ENCODE measurements at regions not wholly inside any gene's neighbourhood (a gene's known extent, or its start where the extent isn't known, plus 50 kb on each side); places are given as distances from the start of the nearest gene placed in this dataset.

DNA sequence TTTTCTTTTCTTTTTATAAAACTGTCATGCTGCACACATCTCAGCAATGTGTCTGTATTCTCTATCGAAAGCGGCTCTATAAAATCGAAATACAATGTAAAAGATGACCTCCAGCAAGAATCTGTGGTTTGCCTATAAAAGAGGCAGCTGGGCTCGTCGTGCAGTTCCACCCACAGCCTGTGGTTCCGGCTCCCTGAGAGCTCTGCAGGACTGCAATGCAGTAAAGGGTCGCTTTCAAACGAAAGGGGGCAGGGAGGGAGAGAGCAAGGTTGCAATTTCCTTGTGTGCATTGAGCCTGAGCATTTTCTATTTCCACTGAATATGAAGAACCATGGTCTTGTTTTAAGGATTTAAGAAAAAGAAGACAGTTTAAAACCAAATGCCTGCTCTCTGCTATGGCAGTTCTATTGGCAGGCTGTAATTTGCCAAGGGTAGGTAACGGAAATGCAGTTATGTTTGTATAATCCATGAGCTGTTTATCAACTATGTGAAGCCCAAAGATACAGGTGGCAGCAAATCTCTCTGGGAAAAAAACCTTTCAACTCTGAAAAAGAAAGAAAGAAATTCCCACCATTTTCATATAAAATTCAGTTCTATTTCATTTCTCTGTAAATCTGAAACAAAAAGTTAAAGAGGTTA, 236.5 kb downstream of the HACE1 start (continued):
- TF ChIP-seq, protein P1, sequence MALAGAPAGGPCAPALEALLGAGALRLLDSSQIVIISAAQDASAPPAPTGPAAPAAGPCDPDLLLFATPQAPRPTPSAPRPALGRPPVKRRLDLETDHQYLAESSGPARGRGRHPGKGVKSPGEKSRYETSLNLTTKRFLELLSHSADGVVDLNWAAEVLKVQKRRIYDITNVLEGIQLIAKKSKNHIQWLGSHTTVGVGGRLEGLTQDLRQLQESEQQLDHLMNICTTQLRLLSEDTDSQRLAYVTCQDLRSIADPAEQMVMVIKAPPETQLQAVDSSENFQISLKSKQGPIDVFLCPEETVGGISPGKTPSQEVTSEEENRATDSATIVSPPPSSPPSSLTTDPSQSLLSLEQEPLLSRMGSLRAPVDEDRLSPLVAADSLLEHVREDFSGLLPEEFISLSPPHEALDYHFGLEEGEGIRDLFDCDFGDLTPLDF (CRISPR knock-in tag; IDR thresholded peaks at IDR 0.05), result no peak
- TF ChIP-seq NFYB (CRISPR knock-in tag; conservative IDR thresholded peaks at IDR 0.05; ENCODE audit: low read depth) (no peak), ZNF396 (CRISPR knock-in tag; IDR thresholded peaks at IDR 0.05; ENCODE audit: borderline replicate concordance) (no peak)

DNA sequence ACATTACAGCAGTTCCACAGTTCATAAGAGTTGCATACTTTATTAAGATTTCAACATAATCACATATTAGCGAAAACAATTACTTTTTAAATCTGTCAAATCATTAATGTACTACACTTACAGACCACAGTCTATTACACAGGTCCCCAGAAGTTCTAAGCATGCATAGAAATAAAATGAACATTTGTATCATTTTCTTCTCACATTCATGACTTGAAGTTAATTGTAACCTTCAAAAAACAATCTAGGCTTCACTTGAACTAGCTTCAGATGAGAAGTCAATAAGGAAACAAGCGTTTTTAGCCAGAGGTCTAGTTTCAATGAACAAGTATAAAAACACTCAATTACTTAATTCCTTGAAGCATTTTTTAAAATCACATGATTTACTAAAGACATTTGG, 238.3 kb downstream of the HACE1 start:
- H3K4me3 Mint-ChIP-seq, result no peak overlapping the region
- DNase-seq (ENCODE audit: low spot score) (no peak), ATAC-seq (no peak)
- POLR2A ChIA-PET, result no interaction called here
- H3K36me3 Mint-ChIP-seq, result no peaks in the 10 kb centered on the region
- H3K27me3 Mint-ChIP-seq (ENCODE audit: low read depth), result no peaks in the 10 kb centered on the region
- peaks cover 17% of the 10 kb centered on the region for H3K4me1 Mint-ChIP-seq
- no peak for TF ChIP-seq ZNF138 (CRISPR knock-in tag; conservative IDR thresholded peaks at IDR 0.05)
- TF ChIP-seq, protein P2, sequence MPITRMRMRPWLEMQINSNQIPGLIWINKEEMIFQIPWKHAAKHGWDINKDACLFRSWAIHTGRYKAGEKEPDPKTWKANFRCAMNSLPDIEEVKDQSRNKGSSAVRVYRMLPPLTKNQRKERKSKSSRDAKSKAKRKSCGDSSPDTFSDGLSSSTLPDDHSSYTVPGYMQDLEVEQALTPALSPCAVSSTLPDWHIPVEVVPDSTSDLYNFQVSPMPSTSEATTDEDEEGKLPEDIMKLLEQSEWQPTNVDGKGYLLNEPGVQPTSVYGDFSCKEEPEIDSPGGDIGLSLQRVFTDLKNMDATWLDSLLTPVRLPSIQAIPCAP (CRISPR knock-in tag; IDR thresholded peaks at IDR 0.05), result no peak
- no peak for TF ChIP-seq ZNF121 (CRISPR knock-in tag; IDR thresholded peaks at IDR 0.05)
- TF ChIP-seq ZBTB21 (CRISPR knock-in tag; IDR thresholded peaks at IDR 0.05; ENCODE audit: borderline replicate concordance), result no peak
- TF ChIP-seq, protein P3, sequence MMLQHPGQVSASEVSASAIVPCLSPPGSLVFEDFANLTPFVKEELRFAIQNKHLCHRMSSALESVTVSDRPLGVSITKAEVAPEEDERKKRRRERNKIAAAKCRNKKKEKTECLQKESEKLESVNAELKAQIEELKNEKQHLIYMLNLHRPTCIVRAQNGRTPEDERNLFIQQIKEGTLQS (CRISPR knock-in tag; conservative IDR thresholded peaks at IDR 0.05), result no peak
- no peak for TF ChIP-seq ETV6 (CRISPR knock-in tag; IDR thresholded peaks at IDR 0.05)
- TF ChIP-seq EMX1 (CRISPR knock-in tag; IDR thresholded peaks at IDR 0.05), result no peak
- TF ChIP-seq, protein P4, sequence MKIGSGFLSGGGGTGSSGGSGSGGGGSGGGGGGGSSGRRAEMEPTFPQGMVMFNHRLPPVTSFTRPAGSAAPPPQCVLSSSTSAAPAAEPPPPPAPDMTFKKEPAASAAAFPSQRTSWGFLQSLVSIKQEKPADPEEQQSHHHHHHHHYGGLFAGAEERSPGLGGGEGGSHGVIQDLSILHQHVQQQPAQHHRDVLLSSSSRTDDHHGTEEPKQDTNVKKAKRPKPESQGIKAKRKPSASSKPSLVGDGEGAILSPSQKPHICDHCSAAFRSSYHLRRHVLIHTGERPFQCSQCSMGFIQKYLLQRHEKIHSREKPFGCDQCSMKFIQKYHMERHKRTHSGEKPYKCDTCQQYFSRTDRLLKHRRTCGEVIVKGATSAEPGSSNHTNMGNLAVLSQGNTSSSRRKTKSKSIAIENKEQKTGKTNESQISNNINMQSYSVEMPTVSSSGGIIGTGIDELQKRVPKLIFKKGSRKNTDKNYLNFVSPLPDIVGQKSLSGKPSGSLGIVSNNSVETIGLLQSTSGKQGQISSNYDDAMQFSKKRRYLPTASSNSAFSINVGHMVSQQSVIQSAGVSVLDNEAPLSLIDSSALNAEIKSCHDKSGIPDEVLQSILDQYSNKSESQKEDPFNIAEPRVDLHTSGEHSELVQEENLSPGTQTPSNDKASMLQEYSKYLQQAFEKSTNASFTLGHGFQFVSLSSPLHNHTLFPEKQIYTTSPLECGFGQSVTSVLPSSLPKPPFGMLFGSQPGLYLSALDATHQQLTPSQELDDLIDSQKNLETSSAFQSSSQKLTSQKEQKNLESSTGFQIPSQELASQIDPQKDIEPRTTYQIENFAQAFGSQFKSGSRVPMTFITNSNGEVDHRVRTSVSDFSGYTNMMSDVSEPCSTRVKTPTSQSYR (CRISPR knock-in tag; IDR thresholded peaks at IDR 0.05), result no peak
- H3K27ac Mint-ChIP-seq, result no peak overlapping the region
- CTCF ChIA-PET, result no interaction called here
- 0 out of 2 replicates have a peak, but pooled peaks cover 3% of the 10 kb centered on the region for H3K9me3 Mint-ChIP-seq

DNA sequence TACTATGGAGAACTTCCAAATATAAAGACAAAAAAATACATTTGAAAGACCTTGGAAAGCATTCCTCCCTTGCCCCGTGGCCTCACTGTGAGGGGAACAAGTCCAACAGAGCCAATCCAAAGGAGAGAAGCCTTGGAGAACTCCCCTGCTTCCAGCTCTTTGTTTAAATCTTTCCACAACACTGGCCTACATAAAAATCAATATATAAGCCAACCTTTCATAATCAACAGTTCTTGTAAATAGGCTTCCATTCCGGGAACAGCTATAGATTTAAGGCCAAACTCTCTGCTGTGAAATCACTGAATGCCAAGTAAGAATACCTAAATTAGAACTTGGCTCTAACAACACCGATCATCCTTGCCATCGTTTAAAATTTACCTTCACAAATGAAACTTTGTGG, 242.1 kb downstream of the HACE1 start:
- H3K27ac Mint-ChIP-seq, result no peak overlapping the region
- TF ChIP-seq, protein P5, sequence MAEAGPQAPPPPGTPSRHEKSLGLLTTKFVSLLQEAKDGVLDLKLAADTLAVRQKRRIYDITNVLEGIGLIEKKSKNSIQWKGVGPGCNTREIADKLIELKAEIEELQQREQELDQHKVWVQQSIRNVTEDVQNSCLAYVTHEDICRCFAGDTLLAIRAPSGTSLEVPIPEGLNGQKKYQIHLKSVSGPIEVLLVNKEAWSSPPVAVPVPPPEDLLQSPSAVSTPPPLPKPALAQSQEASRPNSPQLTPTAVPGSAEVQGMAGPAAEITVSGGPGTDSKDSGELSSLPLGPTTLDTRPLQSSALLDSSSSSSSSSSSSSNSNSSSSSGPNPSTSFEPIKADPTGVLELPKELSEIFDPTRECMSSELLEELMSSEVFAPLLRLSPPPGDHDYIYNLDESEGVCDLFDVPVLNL (CRISPR knock-in tag; IDR thresholded peaks at IDR 0.05; ENCODE audit: borderline replicate concordance, low read depth), result no peak
- TF ChIP-seq, protein P6, sequence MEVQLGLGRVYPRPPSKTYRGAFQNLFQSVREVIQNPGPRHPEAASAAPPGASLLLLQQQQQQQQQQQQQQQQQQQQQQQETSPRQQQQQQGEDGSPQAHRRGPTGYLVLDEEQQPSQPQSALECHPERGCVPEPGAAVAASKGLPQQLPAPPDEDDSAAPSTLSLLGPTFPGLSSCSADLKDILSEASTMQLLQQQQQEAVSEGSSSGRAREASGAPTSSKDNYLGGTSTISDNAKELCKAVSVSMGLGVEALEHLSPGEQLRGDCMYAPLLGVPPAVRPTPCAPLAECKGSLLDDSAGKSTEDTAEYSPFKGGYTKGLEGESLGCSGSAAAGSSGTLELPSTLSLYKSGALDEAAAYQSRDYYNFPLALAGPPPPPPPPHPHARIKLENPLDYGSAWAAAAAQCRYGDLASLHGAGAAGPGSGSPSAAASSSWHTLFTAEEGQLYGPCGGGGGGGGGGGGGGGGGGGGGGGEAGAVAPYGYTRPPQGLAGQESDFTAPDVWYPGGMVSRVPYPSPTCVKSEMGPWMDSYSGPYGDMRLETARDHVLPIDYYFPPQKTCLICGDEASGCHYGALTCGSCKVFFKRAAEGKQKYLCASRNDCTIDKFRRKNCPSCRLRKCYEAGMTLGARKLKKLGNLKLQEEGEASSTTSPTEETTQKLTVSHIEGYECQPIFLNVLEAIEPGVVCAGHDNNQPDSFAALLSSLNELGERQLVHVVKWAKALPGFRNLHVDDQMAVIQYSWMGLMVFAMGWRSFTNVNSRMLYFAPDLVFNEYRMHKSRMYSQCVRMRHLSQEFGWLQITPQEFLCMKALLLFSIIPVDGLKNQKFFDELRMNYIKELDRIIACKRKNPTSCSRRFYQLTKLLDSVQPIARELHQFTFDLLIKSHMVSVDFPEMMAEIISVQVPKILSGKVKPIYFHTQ (CRISPR knock-in tag; IDR thresholded peaks at IDR 0.05), result no peak
- TF ChIP-seq, protein P7, sequence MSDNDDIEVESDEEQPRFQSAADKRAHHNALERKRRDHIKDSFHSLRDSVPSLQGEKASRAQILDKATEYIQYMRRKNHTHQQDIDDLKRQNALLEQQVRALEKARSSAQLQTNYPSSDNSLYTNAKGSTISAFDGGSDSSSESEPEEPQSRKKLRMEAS (CRISPR knock-in tag; IDR thresholded peaks at IDR 0.05), result no peak
- TF ChIP-seq KAT7 (CRISPR knock-in tag; IDR thresholded peaks at IDR 0.05; ENCODE audit: borderline replicate concordance) (no peak), ETV6 (CRISPR knock-in tag; IDR thresholded peaks at IDR 0.05) (no peak), ZNF317 (CRISPR knock-in tag; IDR thresholded peaks at IDR 0.05; ENCODE audit: borderline replicate concordance, low read depth) (no peak), TEAD4 (CRISPR knock-in tag; IDR thresholded peaks at IDR 0.05) (no peak), SMAD4 (CRISPR knock-in tag; IDR thresholded peaks at IDR 0.05) (no peak)
- TF ChIP-seq, protein P8, sequence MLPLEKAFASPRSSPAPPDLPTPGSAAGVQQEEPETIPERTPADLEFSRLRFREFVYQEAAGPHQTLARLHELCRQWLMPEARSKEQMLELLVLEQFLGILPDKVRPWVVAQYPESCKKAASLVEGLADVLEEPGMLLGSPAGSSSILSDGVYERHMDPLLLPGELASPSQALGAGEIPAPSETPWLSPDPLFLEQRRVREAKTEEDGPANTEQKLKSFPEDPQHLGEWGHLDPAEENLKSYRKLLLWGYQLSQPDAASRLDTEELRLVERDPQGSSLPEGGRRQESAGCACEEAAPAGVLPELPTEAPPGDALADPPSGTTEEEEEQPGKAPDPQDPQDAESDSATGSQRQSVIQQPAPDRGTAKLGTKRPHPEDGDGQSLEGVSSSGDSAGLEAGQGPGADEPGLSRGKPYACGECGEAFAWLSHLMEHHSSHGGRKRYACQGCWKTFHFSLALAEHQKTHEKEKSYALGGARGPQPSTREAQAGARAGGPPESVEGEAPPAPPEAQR (CRISPR knock-in tag; IDR thresholded peaks at IDR 0.05), result no peak
- no peak for DNase-seq (ENCODE audit: low spot score)
- H3K36me3 Mint-ChIP-seq, result no peaks in the 10 kb centered on the region
- H3K4me1 Mint-ChIP-seq, result peaks cover 12% of the 10 kb centered on the region
- no peaks in the 10 kb centered on the region for H3K27me3 Mint-ChIP-seq (ENCODE audit: low read depth)
- ChIA-PET POLR2A (no interaction called here), CTCF (interaction anchor here (1.8 kb wide), 1 partner anchor 90 kb away, joined by 5 read pairs; no protein-coding TSS in a partner anchor)
- H3K9me3 Mint-ChIP-seq, result no peaks in the 10 kb centered on the region
- H3K4me3 Mint-ChIP-seq, result no peak overlapping the region
- no peak for ATAC-seq

All from WTC11 (cell line).